NCI-H2029 (cell line): ENCODE measurements at regions not wholly inside any gene's neighbourhood (a gene's known extent, or its start where the extent isn't known, plus 50 kb on each side); places are given as distances from the start of the nearest gene placed in this dataset.

Experiments
- DNase-seq: peaks from one replicate; lab custom pipeline; 2025; lab: John Stamatoyannopoulos, UW

DNA sequence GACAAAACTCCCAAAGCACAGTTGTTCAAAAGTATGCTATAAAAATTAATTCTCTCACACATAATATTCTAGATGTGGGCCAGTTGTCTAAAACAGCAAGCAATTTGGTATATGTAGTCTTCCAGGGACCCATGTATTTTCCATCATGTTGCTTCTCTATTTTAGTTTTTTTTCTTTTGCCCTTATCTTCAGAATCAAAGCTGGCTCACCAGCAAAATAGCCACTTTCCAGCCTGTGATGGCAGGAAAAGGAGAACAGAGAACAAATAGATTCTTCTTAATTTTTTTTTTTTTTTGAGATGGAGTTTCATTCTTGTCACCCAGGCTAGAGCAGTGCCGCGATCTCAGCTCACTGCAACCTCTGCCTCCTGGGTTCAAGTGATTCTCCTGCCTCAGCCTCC, 680.8 kb upstream of the TENM3 start:
- DNase-seq = no peak

- no peak for DNase-seq
Measured at GRCh38 chr4:181564625-181565024, 678.6 kb upstream of the TENM3 start.

DNA sequence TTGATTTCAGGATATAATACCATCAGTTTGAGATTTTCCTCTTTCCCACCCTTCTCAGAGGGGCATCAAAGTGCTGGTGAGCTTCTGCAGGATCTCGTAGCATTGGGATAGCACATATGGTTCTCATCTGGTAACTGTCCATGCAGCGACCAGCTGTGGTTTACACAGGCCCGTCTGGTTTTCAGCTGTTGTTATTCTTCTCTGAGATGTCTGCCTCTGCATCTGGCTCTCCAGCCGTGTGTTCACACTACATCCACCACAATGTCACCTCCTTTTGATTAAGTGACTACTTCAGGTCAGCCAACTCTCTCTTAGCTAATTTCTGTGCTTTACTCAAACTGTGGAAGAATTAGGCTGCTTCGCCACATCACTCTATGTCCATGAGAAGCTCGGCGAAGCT, 676.7 kb upstream of the TENM3 start:
- DNase-seq = no peak

GRCh38 chr4:181569553-181569952, 673.6 kb upstream of the TENM3 start:
- DNase-seq = peak; percentile 5

DNA sequence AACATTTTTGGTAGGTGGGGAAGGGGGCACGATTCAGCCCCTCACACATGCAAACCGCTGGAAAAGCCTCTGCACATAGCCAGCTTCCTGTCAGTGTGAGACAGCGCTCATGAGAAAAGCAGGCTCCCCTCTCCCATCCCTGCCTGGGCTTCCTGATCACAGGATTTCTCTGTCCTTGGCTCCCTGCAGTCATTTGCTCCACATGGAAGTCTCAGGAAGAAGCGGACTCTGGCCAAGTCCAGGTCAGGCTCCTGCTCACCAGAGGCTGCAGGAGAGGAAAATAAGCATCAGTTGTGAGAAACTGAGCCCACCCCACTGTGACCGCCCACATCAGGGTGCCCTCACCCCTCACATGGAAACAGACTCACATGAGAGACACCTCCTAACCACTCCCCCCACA, 664.3 kb upstream of the TENM3 start:
- no peak for DNase-seq

GRCh38 chr4:181579486-181579885, 663.7 kb upstream of the TENM3 start:
- DNase-seq = no peak

DNA sequence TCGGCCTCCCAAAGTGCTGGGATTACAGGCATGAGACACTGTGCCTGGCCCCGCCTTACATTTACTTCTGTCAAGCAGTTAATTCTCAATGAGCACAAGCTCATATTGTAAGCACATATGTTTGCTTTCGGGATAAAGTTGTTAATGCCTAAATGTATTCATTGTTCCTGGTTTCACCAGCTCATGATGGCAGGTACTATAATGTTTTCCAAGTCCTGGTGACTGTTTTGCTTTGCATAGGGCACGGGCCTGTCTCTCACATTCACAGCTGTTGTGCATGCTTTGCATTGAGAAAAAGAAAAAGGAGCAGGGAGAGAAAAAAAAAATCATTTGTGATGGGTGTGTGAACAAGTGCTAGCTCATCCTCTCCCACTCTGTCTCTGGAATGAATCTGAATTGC, 661.2 kb upstream of the TENM3 start:
- DNase-seq = no peak

DNA sequence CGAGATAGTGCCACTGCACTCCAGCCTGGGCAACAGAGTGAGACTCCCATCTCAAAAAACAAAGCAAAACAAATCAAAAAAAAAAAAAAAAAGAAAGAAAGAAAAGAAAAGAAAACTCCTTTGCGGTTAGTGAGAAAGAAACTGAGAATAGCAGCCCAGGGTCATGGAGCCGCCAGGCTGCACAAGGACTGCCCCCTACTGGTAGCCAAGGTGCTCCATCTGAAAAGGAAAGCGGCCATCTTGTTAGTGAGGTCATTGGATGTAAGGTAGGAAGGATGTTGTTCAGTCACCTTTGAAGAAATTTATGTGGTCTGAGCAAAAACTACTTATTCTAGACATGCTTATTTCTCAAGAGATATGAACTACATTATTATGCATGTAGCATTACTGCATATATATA, 660.6 kb upstream of the TENM3 start:
- DNase-seq = no peak

GRCh38 chr4:181588733-181589302, 654.4 kb upstream of the TENM3 start:
- DNase-seq = no peak

- DNase-seq = no peak
Measured at GRCh38 chr4:181592221-181592745, 650.9 kb upstream of the TENM3 start.

GRCh38 chr4:181593703-181594102, 649.5 kb upstream of the TENM3 start:
- DNase-seq = no peak

GRCh38 chr4:181594188-181594587, 649.0 kb upstream of the TENM3 start:
- DNase-seq = no peak

- no peak for DNase-seq
Measured at GRCh38 chr4:181595716-181596115, 647.5 kb upstream of the TENM3 start.

GRCh38 chr4:181597766-181598165, 645.4 kb upstream of the TENM3 start:
- no peak for DNase-seq

GRCh38 chr4:181599134-181599533, 644.1 kb upstream of the TENM3 start:
- no peak for DNase-seq

- DNase-seq = no peak
Measured at GRCh38 chr4:181601103-181601502, 642.1 kb upstream of the TENM3 start.

GRCh38 chr4:181604546-181604945, 638.7 kb upstream of the TENM3 start:
- no peak for DNase-seq

DNA sequence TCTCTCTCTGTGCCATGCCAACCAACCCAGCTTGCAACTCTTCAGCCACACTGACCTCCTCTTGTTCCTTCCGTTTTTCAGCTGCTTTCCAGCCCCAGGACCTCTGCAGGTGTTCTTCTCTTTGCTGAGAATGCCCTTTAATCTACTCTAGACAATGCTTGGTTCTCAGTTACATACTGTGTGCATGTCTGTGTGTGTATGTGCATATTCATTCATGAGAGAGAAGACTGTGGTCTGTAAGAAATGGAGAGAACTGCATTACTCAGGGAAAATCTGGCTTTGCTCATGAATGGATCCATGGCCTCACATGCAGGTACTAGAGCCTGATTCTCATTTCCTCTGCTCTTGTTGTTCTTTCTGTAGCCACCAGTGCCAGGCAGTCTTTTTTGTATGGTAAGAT, 636.9 kb upstream of the TENM3 start:
- no peak for DNase-seq

DNA sequence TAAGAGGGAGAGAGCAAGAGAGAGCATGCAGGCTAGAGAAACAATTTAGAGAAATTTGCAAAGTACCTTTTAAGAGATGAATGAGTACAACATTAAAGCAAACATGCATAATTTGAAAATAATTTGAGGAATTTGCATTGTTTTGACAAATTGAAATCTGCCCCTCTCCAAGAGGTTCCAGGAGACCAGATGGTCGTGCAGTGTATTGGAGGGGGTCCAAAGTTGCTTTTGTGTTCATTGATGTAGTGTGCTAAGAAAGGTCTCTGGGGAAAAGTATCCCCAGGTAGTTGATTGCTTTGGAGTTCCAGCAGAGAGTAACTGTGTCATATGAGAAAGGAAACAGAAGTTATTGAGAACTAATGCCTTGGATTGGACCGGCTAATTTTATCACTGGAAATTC, 635.0 kb upstream of the TENM3 start:
- DNase-seq = no peak

- DNase-seq = no peak
Measured at GRCh38 chr4:181611033-181611711, 632.0 kb upstream of the TENM3 start.

- DNase-seq = no peak
Measured at GRCh38 chr4:181611946-181612600, 631.1 kb upstream of the TENM3 start.

GRCh38 chr4:181613200-181613599, 630.0 kb upstream of the TENM3 start:
- no peak for DNase-seq

DNA sequence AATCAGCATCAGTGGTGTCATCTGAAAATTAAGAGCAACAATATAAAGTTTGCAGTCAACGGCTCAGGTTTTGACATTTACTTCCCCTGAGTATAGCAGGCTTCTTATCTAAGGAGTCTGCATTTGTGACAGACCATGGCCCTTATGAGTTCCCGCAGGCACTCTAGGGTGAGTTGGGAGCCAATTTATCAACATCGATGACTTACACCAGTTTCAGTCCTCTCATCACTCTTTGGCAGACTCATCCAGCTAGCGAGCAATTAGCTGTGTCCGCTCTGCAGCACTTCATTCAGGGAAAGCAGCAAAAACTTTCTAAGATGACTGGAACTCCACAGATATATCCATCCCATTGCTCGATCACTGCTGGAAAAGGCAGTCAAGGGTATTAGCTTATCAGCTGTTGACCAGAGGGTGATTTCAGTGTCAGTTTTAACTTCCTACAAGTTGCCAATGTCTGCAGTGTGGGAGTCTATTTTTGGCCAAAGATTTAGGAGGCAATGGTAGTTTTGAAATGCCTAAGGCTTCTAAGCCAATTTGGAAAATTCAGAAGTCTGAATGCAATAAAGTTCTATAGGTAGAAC, 625.1 kb upstream of the TENM3 start:
- no peak for DNase-seq
